SK-N-SH treated with all-trans-retinoic acid at 6 μM for 48 hours (cell line): ENCODE measurements at regions not wholly inside any gene's neighbourhood (a gene's known extent, or its start where the extent isn't known, plus 50 kb on each side); places are given as distances from the start of the nearest gene placed in this dataset.

Experiments used
- ATAC-seq: fragments of 200-7000 bp; cut with Tn5 transposase; 3 replicates; pipeline ENCODE4 v1.9.1; 2020; ENCODE audit warnings: mild to moderate bottlenecking, moderate library complexity
- ARNTL ChIP-seq: fragments of 450-650 bp; formaldehyde crosslinking; IDR thresholded peaks from 2 replicates; pipeline ENCODE4 v1.5.0; 2020; ENCODE audit warnings: low read depth, mild to moderate bottlenecking, moderate library complexity, borderline replicate concordance
- BACH2 ChIP-seq: fragments of 250-450 bp; sonication (Bioruptor Pico); IDR thresholded peaks from 2 replicates; pipeline ENCODE4 v1.9.0; 2021; ENCODE audit warnings: mild to moderate bottlenecking, borderline replicate concordance
- ESRRG ChIP-seq: fragments of 250-450 bp; sonication (Bioruptor Pico); IDR thresholded peaks from 2 replicates; pipeline ENCODE4 v1.6.1; 2021; ENCODE audit warnings: mild to moderate bottlenecking
- GLIS3 ChIP-seq: fragments of 250-450 bp; sonication (Bioruptor Pico); IDR thresholded peaks from 2 replicates; pipeline ENCODE4 v1.5.0; 2020; ENCODE audit warnings: mild to moderate bottlenecking, moderate library complexity
- ISL1 ChIP-seq: fragments of 250-450 bp; sonication (Bioruptor Pico); IDR thresholded peaks from 2 replicates; pipeline ENCODE4 v2.1.2; 2022; ENCODE audit warnings: mild to moderate bottlenecking, moderate library complexity
- OSR1 ChIP-seq: fragments of 250-450 bp; sonication (Bioruptor Pico); IDR thresholded peaks from 2 replicates; pipeline ENCODE4 v1.8.0; 2022; ENCODE audit warnings: moderate library complexity, mild to moderate bottlenecking, inconsistent platforms
- PATZ1 ChIP-seq: fragments of 250-450 bp; sonication (Bioruptor Pico); IDR thresholded peaks from 2 replicates; pipeline ENCODE4 v1.8.0; 2020; ENCODE audit warnings: mild to moderate bottlenecking, moderate library complexity, borderline replicate concordance
- PPARA ChIP-seq: fragments of 250-450 bp; sonication (Bioruptor Pico); IDR thresholded peaks from 2 replicates; pipeline ENCODE4 v1.5.0; 2020; ENCODE audit warnings: mild to moderate bottlenecking, borderline replicate concordance
- RARB ChIP-seq: fragments of 250-450 bp; sonication (Bioruptor Pico); IDR thresholded peaks from 2 replicates; pipeline ENCODE4 v1.8.0; 2021; ENCODE audit warnings: mild to moderate bottlenecking, moderate library complexity
- SNAI2 ChIP-seq: fragments of 250-450 bp; sonication (Bioruptor Pico); IDR thresholded peaks from 2 replicates; pipeline ENCODE4 v1.5.0; 2020; ENCODE audit warnings: mild to moderate bottlenecking, moderate library complexity
- TCF4 ChIP-seq: fragments of 250-450 bp; sonication (Bioruptor Pico); IDR thresholded peaks from 2 replicates; pipeline ENCODE4 v1.8.0; 2021; ENCODE audit warnings: mild to moderate bottlenecking, moderate library complexity, borderline replicate concordance
- TOX ChIP-seq: fragments of 250-450 bp; sonication (Bioruptor Pico); IDR thresholded peaks from 2 replicates; pipeline ENCODE4 v1.8.0; 2021; ENCODE audit warnings: mild to moderate bottlenecking, moderate library complexity, borderline replicate concordance
- TSHZ2 ChIP-seq: fragments of 250-450 bp; sonication (Bioruptor Pico); IDR thresholded peaks from 2 replicates; pipeline ENCODE4 v1.5.0; 2020; ENCODE audit warnings: mild to moderate bottlenecking, moderate library complexity
- ZC3H10 ChIP-seq: fragments of 250-450 bp; sonication (Bioruptor Pico); IDR thresholded peaks from 2 replicates; pipeline ENCODE4 v1.5.1; 2021; ENCODE audit warnings: mild to moderate bottlenecking, moderate library complexity
- ZFP3 ChIP-seq: fragments of 250-450 bp; sonication (Bioruptor Pico); IDR thresholded peaks from 2 replicates; pipeline ENCODE4 v1.5.0; 2020; ENCODE audit warnings: mild to moderate bottlenecking, moderate library complexity
- ZFP30 ChIP-seq: fragments of 450-650 bp; formaldehyde crosslinking; IDR thresholded peaks from 2 replicates; pipeline ENCODE4 v1.5.0; 2022; ENCODE audit warnings: mild to moderate bottlenecking, moderate library complexity
- ZNF70 ChIP-seq: fragments of 450-650 bp; formaldehyde crosslinking; IDR thresholded peaks from 2 replicates; pipeline ENCODE4 v1.5.0; 2020; ENCODE audit warnings: mild to moderate bottlenecking, moderate library complexity
- ZNF8 ChIP-seq: fragments of 450-650 bp; formaldehyde crosslinking; IDR thresholded peaks from 2 replicates; pipeline ENCODE4 v1.5.0; 2020; ENCODE audit warnings: mild to moderate bottlenecking, moderate library complexity
- TF ChIP-seq, protein P1 (sequence below): fragments of 250-450 bp; sonication (Bioruptor Pico); IDR thresholded peaks from 2 replicates; pipeline ENCODE4 v1.5.1; 2021; ENCODE audit warnings: mild to moderate bottlenecking, moderate library complexity
- TF ChIP-seq, protein P2 (sequence below): fragments of 250-450 bp; sonication (Bioruptor Pico); IDR thresholded peaks from 2 replicates; pipeline ENCODE4 v1.8.0; 2021; ENCODE audit warnings: low read depth, mild to moderate bottlenecking, moderate library complexity, borderline replicate concordance

GRCh38 chr14:38079268-38079667 lies 128.4 kb upstream of the SSTR1 start:
- no peak for TF ChIP-seq ARNTL (CRISPR knock-in tag)
- TF ChIP-seq PATZ1 (CRISPR knock-in tag), result no peak
- no peak for TF ChIP-seq OSR1
- TF ChIP-seq TOX (CRISPR knock-in tag), result no peak
- no peak for TF ChIP-seq ZNF8 (CRISPR knock-in tag)
- ATAC-seq, result no peak

DNA sequence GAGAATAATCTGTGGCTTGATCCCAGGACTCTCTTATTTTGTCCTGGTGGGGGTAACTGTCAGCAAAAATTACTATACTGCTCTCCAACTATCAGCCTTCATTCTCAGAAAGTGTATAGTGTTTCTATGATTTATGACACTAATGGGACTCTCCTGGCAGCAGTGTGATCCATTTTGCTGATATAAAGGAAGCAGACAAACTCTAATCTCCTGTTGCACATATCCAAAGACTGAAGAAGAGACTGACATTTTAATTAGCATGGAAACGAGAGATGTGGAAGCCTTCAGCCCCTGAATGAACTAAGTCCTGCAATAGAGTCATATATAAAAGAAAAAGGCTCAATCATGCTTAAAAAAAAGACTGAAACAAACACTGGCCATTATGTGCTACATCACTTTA lies 127.8 kb upstream of the SSTR1 start:
- ATAC-seq, result no peak
- TF ChIP-seq, protein P1, sequence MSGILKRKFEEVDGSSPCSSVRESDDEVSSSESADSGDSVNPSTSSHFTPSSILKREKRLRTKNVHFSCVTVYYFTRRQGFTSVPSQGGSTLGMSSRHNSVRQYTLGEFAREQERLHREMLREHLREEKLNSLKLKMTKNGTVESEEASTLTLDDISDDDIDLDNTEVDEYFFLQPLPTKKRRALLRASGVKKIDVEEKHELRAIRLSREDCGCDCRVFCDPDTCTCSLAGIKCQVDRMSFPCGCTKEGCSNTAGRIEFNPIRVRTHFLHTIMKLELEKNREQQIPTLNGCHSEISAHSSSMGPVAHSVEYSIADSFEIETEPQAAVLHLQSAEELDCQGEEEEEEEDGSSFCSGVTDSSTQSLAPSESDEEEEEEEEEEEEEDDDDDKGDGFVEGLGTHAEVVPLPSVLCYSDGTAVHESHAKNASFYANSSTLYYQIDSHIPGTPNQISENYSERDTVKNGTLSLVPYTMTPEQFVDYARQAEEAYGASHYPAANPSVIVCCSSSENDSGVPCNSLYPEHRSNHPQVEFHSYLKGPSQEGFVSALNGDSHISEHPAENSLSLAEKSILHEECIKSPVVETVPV (CRISPR knock-in tag), result no peak
- no peak for TF ChIP-seq ESRRG (CRISPR knock-in tag)
- TF ChIP-seq TCF4 (CRISPR knock-in tag), result no peak
- no peak for TF ChIP-seq ARNTL (CRISPR knock-in tag)
- no peak for TF ChIP-seq OSR1
- no peak for TF ChIP-seq SNAI2 (CRISPR knock-in tag)
- no peak for TF ChIP-seq ZNF70
- no peak for TF ChIP-seq ISL1 (CRISPR knock-in tag)
- TF ChIP-seq ZFP30 (CRISPR knock-in tag), result no peak
- TF ChIP-seq RARB (CRISPR knock-in tag), result no peak
- no peak for TF ChIP-seq TSHZ2 (CRISPR knock-in tag)
- no peak for TF ChIP-seq GLIS3 (CRISPR knock-in tag)
- no peak for TF ChIP-seq ZFP3 (CRISPR knock-in tag)
- TF ChIP-seq ZC3H10 (CRISPR knock-in tag), result no peak
- TF ChIP-seq, protein P2, sequence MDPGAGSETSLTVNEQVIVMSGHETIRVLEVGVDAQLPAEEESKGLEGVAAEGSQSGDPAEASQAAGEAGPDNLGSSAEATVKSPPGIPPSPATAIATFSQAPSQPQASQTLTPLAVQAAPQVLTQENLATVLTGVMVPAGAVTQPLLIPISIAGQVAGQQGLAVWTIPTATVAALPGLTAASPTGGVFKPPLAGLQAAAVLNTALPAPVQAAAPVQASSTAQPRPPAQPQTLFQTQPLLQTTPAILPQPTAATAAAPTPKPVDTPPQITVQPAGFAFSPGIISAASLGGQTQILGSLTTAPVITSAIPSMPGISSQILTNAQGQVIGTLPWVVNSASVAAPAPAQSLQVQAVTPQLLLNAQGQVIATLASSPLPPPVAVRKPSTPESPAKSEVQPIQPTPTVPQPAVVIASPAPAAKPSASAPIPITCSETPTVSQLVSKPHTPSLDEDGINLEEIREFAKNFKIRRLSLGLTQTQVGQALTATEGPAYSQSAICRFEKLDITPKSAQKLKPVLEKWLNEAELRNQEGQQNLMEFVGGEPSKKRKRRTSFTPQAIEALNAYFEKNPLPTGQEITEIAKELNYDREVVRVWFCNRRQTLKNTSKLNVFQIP, result no peak
- no peak for TF ChIP-seq PPARA (CRISPR knock-in tag)
- no peak for TF ChIP-seq BACH2
- TF ChIP-seq ZNF8 (CRISPR knock-in tag), result no peak

DNA sequence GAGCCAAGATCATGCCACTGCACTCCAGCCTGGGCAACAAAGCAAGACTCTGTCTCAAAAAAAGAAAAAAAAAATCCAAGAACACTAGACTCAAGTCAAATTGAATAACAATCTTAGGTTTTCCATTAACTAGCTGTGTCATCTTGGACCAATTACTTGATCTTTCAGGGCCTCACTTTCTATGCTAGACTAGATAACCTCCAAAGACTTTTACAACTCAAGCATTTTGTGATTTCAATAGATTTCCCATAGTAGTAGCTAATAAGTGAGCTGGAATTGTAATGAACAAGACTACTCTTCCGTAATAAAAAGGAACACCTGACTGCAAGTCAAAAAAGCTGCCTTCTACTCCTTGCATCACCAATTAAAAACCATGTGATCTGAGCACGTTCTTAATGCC lies 127.0 kb upstream of the SSTR1 start:
- no peak for TF ChIP-seq TSHZ2 (CRISPR knock-in tag)
- no peak for TF ChIP-seq BACH2
- TF ChIP-seq ZFP30 (CRISPR knock-in tag), result no peak
- no peak for ATAC-seq
